ENCODE measurements at regions not wholly inside any gene's neighbourhood (a gene's known extent, or its start where the extent isn't known, plus 50 kb on each side); places are given as distances from the start of the nearest gene placed in this dataset.

DNA sequence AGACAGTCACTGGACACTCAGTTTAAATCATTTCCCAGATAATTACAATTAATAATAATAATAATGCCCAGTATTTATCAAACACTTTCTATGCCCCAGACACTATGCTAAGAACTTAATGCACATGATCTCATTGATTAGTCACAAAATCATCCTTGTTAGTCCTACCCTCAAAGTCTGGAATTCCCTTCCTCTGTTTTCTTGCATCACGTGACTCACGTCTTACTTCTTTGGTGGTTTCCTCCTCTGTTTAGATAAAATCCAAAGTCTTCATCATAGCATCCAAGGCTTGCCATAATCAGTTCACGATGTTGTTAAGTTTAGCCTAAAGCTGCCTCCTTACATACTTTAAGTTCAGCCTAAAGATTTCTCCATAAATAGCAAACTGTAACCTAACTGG, 471.9 kb downstream of the PMP22 start:
- no peak for ATAC-seq (ENCODE audit: low read depth in 2 of 2)
- peaks cover 0 to 2% (median 0%) of the 10 kb centered on the region in 7 donors for H3K9me3 Mint-ChIP-seq
- peaks cover 12% of the 10 kb centered on the region in 3 donors for H3K4me1 Mint-ChIP-seq
- no peak overlapping the region for H3K4me3 Mint-ChIP-seq
- no peak overlapping the region for H3K27ac Mint-ChIP-seq
- no peaks in the 10 kb centered on the region for H3K36me3 Mint-ChIP-seq
- no peak for DNase-seq
- peaks cover 61 to 66% (median 64%) of the 10 kb centered on the region in 3 donors for H3K27me3 Mint-ChIP-seq

DNA sequence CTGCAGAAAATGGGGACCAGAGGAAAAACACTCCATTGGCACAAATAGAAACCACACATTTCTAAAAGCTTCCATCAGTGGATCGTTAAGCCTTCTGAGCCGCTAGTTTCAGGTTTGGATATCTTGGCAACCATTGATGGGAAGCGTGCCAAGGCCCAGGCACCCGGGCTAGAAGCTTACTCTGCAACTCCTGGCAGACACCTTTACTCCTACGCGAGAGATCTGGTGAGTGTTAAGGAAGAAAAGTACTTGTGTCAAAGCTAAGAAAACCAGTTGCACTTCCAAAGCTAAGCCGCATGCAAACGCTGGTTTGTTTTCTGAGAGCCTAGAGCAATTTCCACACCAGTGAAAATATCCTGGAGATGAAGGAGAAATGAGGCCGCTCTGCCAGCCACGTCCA, 472.4 kb downstream of the PMP22 start:
- Mint-ChIP-seq H3K27ac (no peak overlapping the region), H3K36me3 (no peaks in the 10 kb centered on the region), H3K4me3 (no peak overlapping the region), H3K27me3 (peaks cover 59 to 63% (median 62%) of the 10 kb centered on the region in 3 donors), H3K9me3 (peaks cover 0 to 1% (median 0%) of the 10 kb centered on the region in 7 donors), H3K4me1 (peaks cover 12% of the 10 kb centered on the region in 3 donors)
- no peak for DNase-seq
- ATAC-seq (ENCODE audit: low read depth in 2 of 2) = no peak

DNA sequence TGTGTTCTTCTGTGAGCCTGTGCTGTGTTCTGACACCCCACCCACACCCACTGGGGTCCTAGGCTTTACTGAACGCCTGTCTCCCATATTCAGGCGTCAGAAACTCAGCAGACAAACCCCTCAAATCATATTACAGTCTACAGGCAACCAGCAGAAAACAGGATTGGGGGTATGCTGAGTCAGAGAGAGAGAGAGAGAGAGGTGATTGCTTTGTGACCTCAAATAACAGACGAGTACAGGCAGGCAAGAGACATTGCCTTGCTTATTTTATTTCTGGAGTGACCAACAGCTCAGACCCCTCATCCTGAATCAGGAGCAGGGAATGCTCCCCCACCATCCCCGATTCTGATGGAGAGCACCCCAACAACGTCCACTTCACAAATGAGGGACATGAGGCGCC, 473.9 kb downstream of the PMP22 start:
- H3K27me3 Mint-ChIP-seq = peaks cover 46 to 49% (median 47%) of the 10 kb centered on the region in 3 donors
- peak overlapping the region in 1 of 6 donors; percentile 71 for H3K27ac Mint-ChIP-seq
- peak overlapping the region in 1 of 8 donors; percentile 5 for H3K4me3 Mint-ChIP-seq
- H3K9me3 Mint-ChIP-seq = no peaks in the 10 kb centered on the region
- ATAC-seq (ENCODE audit: low read depth in 2 of 2) (no peak), DNase-seq (no peak)
- no peaks in the 10 kb centered on the region for H3K36me3 Mint-ChIP-seq
- peaks cover 12% of the 10 kb centered on the region in 3 donors for H3K4me1 Mint-ChIP-seq

DNA sequence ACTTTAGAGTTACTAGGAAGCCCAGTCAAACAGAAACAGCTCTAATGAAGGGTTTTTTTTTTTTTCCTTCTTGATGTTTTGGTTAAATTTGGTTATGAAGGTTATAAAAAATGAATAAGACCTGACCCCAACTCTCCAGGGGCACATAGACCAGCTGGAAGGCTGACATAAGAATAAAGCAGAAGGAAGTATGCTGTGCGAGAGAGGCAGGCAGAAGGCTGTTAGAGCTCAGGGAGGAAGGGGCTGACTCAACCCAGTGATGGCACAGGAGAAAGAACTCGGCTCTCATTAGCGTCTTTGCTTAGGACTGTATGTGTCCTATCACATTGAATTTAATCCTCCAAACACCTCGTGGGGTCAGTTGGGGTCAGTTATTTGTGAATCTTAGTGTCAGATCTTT, 474.6 kb downstream of the PMP22 start:
- no peaks in the 10 kb centered on the region for H3K36me3 Mint-ChIP-seq
- no peaks in the 10 kb centered on the region for H3K9me3 Mint-ChIP-seq
- peak; percentile 91 to 93 for ATAC-seq (ENCODE audit: low read depth in 2 of 2)
- peak overlapping the region in 4 of 8 donors; percentile 9 to 39 (median 34) for H3K4me3 Mint-ChIP-seq
- H3K27ac Mint-ChIP-seq = peak overlapping the region in 1 of 6 donors; percentile 33
- peaks cover 40 to 46% (median 42%) of the 10 kb centered on the region in 3 donors for H3K27me3 Mint-ChIP-seq
- H3K4me1 Mint-ChIP-seq = peaks cover 12 to 15% (median 13%) of the 10 kb centered on the region in 3 donors
- peak; percentile 43 for DNase-seq

DNA sequence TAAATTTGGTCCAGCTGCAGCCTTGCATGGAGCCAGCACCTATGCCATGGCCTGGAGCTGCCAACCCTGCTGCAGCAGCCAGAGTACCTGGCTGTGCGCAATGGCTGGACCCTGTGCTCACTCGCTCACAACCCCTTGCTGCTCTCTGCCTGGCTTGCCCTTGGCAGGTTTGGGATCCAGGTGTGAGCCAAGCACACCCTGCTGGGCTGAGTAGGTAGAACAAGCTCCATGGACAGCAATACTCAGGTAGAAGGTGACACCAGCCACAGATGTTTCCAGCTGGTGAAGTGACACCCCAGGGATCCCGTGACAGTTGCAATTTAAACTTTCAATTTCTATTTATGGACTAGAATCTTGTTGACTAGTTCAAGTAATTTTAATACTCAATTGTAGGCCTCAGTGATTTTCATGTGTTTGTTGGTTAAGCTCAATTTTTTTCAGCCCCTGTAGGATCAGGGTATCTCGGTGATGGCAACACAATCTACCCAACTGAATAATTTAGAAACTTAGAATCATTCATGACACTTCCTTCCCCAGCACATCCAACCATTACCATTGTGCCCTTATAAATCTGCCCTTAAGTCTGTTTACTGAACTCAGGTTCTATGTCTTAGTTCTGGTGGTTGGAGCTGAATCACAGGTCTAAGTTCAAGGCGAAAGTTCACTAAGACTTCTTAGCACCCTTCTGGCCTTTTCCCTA, 480.0 kb downstream of the PMP22 start:
- DNase-seq = peak; percentile 9
- Mint-ChIP-seq H3K4me3 (no peak overlapping the region), H3K27me3 (peaks cover 12 to 19% (median 16%) of the 10 kb centered on the region in 3 donors), H3K9me3 (peaks cover 0 to 3% (median 0%) of the 10 kb centered on the region in 7 donors), H3K4me1 (peaks cover 0 to 8% (median 7%) of the 10 kb centered on the region in 3 donors), H3K36me3 (no peaks in the 10 kb centered on the region), H3K27ac (no peak overlapping the region)
- ATAC-seq (ENCODE audit: low read depth in 2 of 2) = peak in 1 of 2 donors; percentile 53

DNA sequence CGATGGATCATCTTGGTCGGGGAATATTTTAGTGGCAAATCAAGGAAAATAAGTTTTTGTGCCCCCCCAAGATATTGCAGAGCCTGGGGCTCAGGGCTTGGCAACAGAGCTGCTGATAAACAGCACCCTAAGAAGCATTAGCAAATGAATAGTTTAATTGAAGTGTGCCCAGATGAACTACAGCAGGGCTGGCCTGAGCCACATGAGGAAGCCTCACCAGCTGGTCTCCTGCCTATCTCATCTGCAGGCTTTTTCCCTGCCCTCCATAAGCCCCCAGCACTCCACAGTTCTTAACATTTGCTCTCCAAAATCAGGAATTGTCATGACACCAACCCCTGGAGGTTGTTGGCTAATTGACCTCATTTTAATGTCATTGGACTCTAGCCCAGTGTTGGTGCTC, 480.2 kb downstream of the HS3ST3B1 start:
- DNase-seq (no peak), ATAC-seq (ENCODE audit: low read depth in 2 of 2) (no peak)
- Mint-ChIP-seq H3K27ac (no peak overlapping the region), H3K36me3 (no peaks in the 10 kb centered on the region), H3K9me3 (peaks cover 0 to 3% (median 0%) of the 10 kb centered on the region in 7 donors), H3K4me3 (no peak overlapping the region), H3K4me1 (peaks cover 0 to 7% (median 6%) of the 10 kb centered on the region in 3 donors), H3K27me3 (peaks cover 16 to 37% (median 22%) of the 10 kb centered on the region in 3 donors)

DNA sequence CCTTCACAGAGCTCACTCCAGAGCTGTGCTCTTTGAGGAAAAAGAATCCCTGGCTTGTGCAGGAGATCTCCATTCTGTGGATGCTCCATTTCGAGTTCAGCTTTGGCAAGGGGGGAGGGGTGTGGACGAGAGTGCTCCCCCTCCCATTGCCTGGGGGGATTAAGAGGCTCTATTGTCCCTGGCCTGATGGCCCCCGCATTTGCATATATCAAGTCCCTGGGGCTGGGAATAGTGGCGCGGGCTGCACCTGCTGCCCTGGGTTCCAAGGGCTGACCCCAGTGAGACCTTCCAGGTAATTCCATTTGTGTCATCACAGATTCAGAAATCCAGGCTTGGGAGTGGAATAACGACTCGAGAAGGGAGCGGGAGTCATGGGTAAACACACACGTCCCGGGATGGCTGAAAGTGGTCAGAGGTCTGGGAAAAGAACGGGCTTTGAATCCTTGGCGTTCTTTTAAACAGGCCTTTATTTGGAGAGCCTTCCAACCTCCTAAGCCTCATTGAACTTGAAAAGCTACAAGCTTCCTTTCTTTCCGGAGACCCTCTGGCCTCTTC, 479.3 kb downstream of the HS3ST3B1 start:
- Mint-ChIP-seq H3K27me3 (peaks cover 24 to 46% (median 27%) of the 10 kb centered on the region in 3 donors), H3K9me3 (peaks cover 0 to 4% (median 0%) of the 10 kb centered on the region in 7 donors), H3K4me1 (peaks cover 0 to 2% (median under 1%) of the 10 kb centered on the region in 3 donors), H3K27ac (no peak overlapping the region), H3K4me3 (no peak overlapping the region), H3K36me3 (no peaks in the 10 kb centered on the region)
- no peak for ATAC-seq (ENCODE audit: low read depth in 2 of 2)
- DNase-seq = no peak

DNA sequence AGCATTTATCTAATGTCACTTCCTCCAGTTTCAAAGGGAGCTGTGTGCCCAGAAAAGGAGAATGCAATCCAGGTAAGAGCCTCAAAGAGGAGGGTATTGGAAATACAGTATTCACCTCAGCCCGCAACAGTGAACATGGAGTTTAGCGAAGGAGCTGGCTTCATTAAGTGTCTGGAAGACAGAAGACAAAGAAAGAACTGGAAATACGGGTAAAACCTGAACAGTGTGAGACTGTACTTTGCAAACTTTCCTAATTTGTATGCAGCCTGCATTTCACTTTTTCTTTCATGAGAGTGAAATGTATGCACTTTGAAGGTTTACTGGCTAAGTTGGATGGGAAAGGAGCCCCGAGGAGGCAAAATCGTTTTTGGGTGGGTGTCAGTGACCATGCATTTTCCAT, 478.4 kb downstream of the HS3ST3B1 start:
- Mint-ChIP-seq H3K36me3 (no peaks in the 10 kb centered on the region), H3K9me3 (peaks cover 3 to 11% (median 6%) of the 10 kb centered on the region in 7 donors), H3K4me1 (no peaks in the 10 kb centered on the region), H3K4me3 (no peak overlapping the region), H3K27me3 (peaks cover 27 to 48% (median 30%) of the 10 kb centered on the region in 3 donors), H3K27ac (no peak overlapping the region)
- ATAC-seq (ENCODE audit: low read depth in 2 of 2) = no peak
- DNase-seq = no peak

DNA sequence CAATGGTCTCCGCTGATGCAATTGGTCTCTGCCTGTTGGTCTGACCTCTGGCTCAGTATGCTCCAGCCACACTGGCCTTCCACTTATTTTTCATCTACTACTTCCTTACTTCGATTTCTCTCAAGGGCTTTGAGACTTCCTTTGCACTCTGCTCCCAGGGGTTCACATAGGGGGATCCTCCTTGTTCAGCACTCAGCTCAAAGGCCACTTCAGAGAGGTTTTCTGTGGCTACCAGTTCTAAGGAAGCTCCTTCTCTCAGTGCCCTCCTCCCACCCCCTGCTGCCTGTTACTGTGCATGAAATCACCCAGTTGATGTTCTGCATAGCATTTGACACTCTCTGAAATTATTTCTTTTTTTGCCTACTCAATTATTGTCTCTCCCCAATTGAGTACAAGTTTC, 476.4 kb downstream of the HS3ST3B1 start:
- Mint-ChIP-seq H3K4me3 (no peak overlapping the region), H3K9me3 (peaks cover 4 to 13% (median 8%) of the 10 kb centered on the region in 7 donors), H3K27ac (no peak overlapping the region), H3K27me3 (peaks cover 29 to 48% (median 45%) of the 10 kb centered on the region in 3 donors), H3K4me1 (no peaks in the 10 kb centered on the region), H3K36me3 (no peaks in the 10 kb centered on the region)
- DNase-seq = no peak
- ATAC-seq (ENCODE audit: low read depth in 2 of 2) = no peak

DNA sequence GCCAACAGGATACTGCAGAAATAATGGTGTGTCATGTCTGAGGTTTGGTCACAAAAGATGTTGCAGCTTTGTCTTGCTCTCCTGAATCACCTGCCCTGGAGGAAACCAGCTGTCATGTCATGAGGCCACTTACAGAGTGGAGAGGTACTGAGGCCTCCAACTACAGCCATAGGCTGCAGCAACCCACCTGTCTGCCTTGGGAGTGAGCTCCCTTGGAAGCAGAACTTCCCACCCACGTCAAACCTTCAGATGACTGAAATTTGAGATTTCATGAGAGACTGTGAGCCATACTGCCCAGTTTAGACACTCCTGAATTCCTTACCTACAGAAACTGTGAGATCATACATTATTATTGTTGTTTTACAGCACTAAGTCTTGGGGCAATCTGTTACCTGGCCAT, 475.9 kb downstream of the HS3ST3B1 start:
- H3K4me1 Mint-ChIP-seq = no peaks in the 10 kb centered on the region
- H3K27me3 Mint-ChIP-seq = peaks cover 34 to 50% (median 48%) of the 10 kb centered on the region in 3 donors
- H3K27ac Mint-ChIP-seq = no peak overlapping the region
- no peak for ATAC-seq (ENCODE audit: low read depth in 2 of 2)
- no peak for DNase-seq
- H3K9me3 Mint-ChIP-seq = peaks cover 4 to 13% (median 8%) of the 10 kb centered on the region in 7 donors
- no peak overlapping the region for H3K4me3 Mint-ChIP-seq
- no peaks in the 10 kb centered on the region for H3K36me3 Mint-ChIP-seq

DNA sequence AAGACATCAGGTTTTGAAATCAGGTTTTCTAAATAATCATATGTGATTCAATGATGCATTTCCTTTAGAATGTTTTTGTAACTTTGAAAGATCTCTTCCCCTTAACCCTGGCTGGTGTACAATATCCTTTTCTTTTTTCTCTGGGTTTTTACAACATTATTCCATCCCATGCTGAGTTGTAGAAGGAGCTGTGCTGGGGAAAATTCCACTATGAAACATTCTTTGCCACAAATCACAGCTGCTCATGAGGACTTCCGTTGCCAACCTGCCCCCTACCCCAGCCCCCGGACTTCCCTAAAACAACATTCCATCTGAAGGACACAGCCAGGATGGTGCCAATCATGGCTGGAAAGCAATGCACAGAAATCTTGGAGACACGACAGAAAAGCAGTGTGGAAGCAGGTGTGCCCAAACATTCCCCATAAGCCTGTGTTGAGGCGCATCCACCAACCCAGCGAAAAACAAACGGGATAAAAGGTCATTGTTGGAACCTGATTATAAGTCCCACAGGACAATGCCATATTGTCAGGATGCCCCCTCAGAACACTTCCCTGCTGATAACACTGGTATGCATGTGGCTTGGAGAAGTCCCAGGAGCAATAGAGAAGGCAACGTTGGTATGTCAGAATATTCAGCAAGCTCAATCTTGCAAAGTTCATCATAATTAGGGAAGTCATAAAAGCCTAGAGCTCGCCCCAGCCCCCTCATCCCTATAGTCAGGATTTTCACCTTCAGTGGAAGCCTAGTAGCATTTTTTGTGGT, 475.0 kb downstream of the HS3ST3B1 start:
- Mint-ChIP-seq H3K27ac (no peak overlapping the region), H3K9me3 (peaks cover 4 to 13% (median 6%) of the 10 kb centered on the region in 7 donors), H3K4me3 (no peak overlapping the region), H3K27me3 (peaks cover 40 to 57% (median 48%) of the 10 kb centered on the region in 3 donors), H3K4me1 (no peaks in the 10 kb centered on the region), H3K36me3 (no peaks in the 10 kb centered on the region)
- DNase-seq = no peak
- no peak for ATAC-seq (ENCODE audit: low read depth in 2 of 2)

DNA sequence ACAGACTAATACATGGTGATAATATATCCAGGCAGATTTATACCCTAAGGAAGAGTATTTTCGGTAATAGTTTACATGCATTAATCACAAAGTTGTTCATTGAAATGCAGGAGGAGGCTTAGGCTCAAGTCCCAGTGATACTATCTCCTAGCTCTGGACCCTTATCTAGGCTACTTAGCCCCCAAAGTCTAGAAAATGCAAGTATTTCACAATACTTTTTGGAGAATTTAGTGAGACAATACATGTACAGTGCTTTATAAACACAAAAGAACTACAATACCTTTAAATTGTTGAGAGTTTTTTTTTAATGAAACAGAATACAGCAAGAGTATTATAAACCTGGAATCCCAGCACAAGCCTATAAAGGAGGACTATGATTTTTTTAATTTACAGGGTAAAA, 473.9 kb downstream of the HS3ST3B1 start:
- Mint-ChIP-seq H3K36me3 (no peaks in the 10 kb centered on the region), H3K4me1 (no peaks in the 10 kb centered on the region), H3K4me3 (no peak overlapping the region), H3K9me3 (peaks cover 4 to 16% (median 6%) of the 10 kb centered on the region in 7 donors), H3K27ac (no peak overlapping the region), H3K27me3 (peaks cover 45 to 63% (median 52%) of the 10 kb centered on the region in 3 donors)
- ATAC-seq (ENCODE audit: low read depth in 2 of 2) = no peak
- no peak for DNase-seq

DNA sequence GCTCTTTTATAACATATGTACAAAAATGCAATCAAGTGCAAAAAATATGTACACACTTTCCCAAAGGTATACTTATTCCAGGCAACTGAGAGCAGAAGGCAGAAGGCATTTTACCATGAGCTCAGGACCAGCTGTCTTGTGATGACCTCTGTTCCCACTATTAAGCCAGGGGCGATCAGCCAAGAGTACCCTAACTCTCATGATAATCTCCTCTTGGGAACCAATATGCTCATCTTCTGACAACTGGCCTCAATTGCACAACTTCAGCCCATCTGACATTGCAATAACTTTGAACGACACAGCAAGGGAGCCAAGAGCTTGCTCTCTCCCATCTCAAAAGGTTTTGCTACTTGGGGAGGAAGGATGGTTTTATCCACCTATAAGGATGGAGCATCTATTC, 471.9 kb downstream of the HS3ST3B1 start:
- Mint-ChIP-seq H3K36me3 (no peaks in the 10 kb centered on the region), H3K4me3 (no peak overlapping the region), H3K27me3 (peaks cover 35 to 58% (median 43%) of the 10 kb centered on the region in 3 donors), H3K27ac (no peak overlapping the region), H3K4me1 (no peaks in the 10 kb centered on the region), H3K9me3 (peaks cover 6 to 27% (median 13%) of the 10 kb centered on the region in 7 donors)
- ATAC-seq (ENCODE audit: low read depth in 2 of 2) (no peak), DNase-seq (no peak)
